HFF-Myc (cell line): ENCODE measurements at regions not wholly inside any gene's neighbourhood (a gene's known extent, or its start where the extent isn't known, plus 50 kb on each side); places are given as distances from the start of the nearest gene placed in this dataset.

ENCODE experiments used
- DNase-seq: peaks from one replicate; pipeline ENCODE4 v3.0.0-alpha.2; 2011; ENCODE audit warnings: low read depth; ENCODE audit errors: extremely low read depth
- H3K4me3 ChIP-seq: replicated peaks from 2 replicates; pipeline ENCODE4 v1.5.1; 2011; ENCODE audit warnings: low read depth, mild to moderate bottlenecking, control low read depth, low read length
- CTCF ChIP-seq: IDR thresholded peaks from 2 replicates; pipeline ENCODE4 v1.5.1; 2012; ENCODE audit warnings: mild to moderate bottlenecking, low read depth, low read length, control low read depth; ENCODE audit errors: missing control alignments

- no peak for TF ChIP-seq CTCF
- no peak overlapping the region for H3K4me3 ChIP-seq
- DNase-seq = no peak
Observed at GRCh38 chr1:82246050-82246449, 445.3 kb downstream of the ADGRL2 start.

GRCh38 chr1:82245345-82246014 is 444.7 kb downstream of the ADGRL2 start:
- H3K4me3 ChIP-seq = no peak overlapping the region
- no peak for TF ChIP-seq CTCF
- no peak for DNase-seq

- no peak overlapping the region for H3K4me3 ChIP-seq
- DNase-seq = no peak
- no peak for TF ChIP-seq CTCF
Observed at GRCh38 chr1:82240571-82240970, 439.8 kb downstream of the ADGRL2 start.

- H3K4me3 ChIP-seq = no peak overlapping the region
- DNase-seq = no peak
- TF ChIP-seq CTCF = no peak
Observed at GRCh38 chr1:82230667-82231066, 429.9 kb downstream of the ADGRL2 start.

GRCh38 chr1:82227306-82228095 is 426.8 kb downstream of the ADGRL2 start:
- H3K4me3 ChIP-seq = no peak overlapping the region
- TF ChIP-seq CTCF = no peak
- DNase-seq = no peak

GRCh38 chr1:82226186-82226505 is 425.4 kb downstream of the ADGRL2 start:
- DNase-seq = no peak
- H3K4me3 ChIP-seq = no peak overlapping the region
- no peak for TF ChIP-seq CTCF
